HG03196 (cell line): ENCODE measurements at regions not wholly inside any gene's neighbourhood (a gene's known extent, or its start where the extent isn't known, plus 50 kb on each side); places are given as distances from the start of the nearest gene placed in this dataset.
A peak's percentile ranks its signal among the peaks of the same experiment; 100 is the strongest.

Experiments used
- ATAC-seq: cut with Tn5 transposase; IDR thresholded peaks from one replicate; pipeline ENCODE4 v1.9.1; 2021; ENCODE audit not compliant: unreplicated experiment

GRCh38 chr4:14087921-14088320 is 460.4 kb upstream of the BOD1L1 start:
- no peak for ATAC-seq

- no peak for ATAC-seq
Observed at GRCh38 chr4:14091531-14091930, 464.0 kb upstream of the BOD1L1 start.

- no peak for ATAC-seq
Observed at GRCh38 chr4:14091966-14092365, 464.4 kb upstream of the BOD1L1 start.

GRCh38 chr4:14092741-14093140 is 465.2 kb upstream of the BOD1L1 start:
- ATAC-seq: no peak

- ATAC-seq: no peak
Observed at GRCh38 chr4:14095831-14096230, 468.3 kb upstream of the BOD1L1 start.

GRCh38 chr4:14096396-14096965 is 469.0 kb upstream of the BOD1L1 start:
- ATAC-seq: no peak

- ATAC-seq: no peak
Observed at GRCh38 chr4:14100349-14100748, 472.8 kb upstream of the BOD1L1 start.

- ATAC-seq: no peak
Observed at GRCh38 chr4:14110407-14110806, 482.9 kb upstream of the BOD1L1 start.

GRCh38 chr4:14111730-14112181 is 484.2 kb upstream of the BOD1L1 start:
- no peak for ATAC-seq

- no peak for ATAC-seq
Observed at GRCh38 chr4:14115106-14115505, 487.6 kb upstream of the BOD1L1 start.

GRCh38 chr4:14117575-14118238 is 490.2 kb upstream of the BOD1L1 start:
- ATAC-seq: no peak

GRCh38 chr4:14124816-14125215 is 497.3 kb upstream of the BOD1L1 start:
- ATAC-seq: no peak

- peak; percentile 76 for ATAC-seq
Observed at GRCh38 chr4:14125375-14126129, 498.0 kb upstream of the BOD1L1 start.

- ATAC-seq: no peak
Observed at GRCh38 chr4:14130551-14130950, 503.0 kb upstream of the BOD1L1 start.

GRCh38 chr4:14131335-14131734 is 503.8 kb upstream of the BOD1L1 start:
- no peak for ATAC-seq

- ATAC-seq: no peak
Observed at GRCh38 chr4:14132301-14132700, 504.8 kb upstream of the BOD1L1 start.

- no peak for ATAC-seq
Observed at GRCh38 chr4:14138106-14138505, 510.6 kb upstream of the BOD1L1 start.

- no peak for ATAC-seq
Observed at GRCh38 chr4:14143892-14144291, 516.4 kb upstream of the BOD1L1 start.

- ATAC-seq: no peak
Observed at GRCh38 chr4:14149176-14150053, 521.9 kb upstream of the BOD1L1 start.

- ATAC-seq: no peak
Observed at GRCh38 chr4:14151101-14151500, 523.6 kb upstream of the BOD1L1 start.

- ATAC-seq: peak; percentile 75
Observed at GRCh38 chr4:14152834-14153519, 525.5 kb upstream of the BOD1L1 start.
